HEK293 (cell line): ENCODE measurements at regions not wholly inside any gene's neighbourhood (a gene's known extent, or its start where the extent isn't known, plus 50 kb on each side); places are given as distances from the start of the nearest gene placed in this dataset.

ENCODE experiments used
- KLF16 ChIP-seq: fragments of 450-650 bp; formaldehyde crosslinking; IDR thresholded peaks from 2 replicates; pipeline ENCODE4 v1.5.1; 2017; ENCODE audit warnings: missing biosample characterization, missing genetic modification characterization
- MYNN ChIP-seq: fragments of 450-650 bp; formaldehyde crosslinking; IDR thresholded peaks from 2 replicates; pipeline ENCODE4 v1.5.1; 2016; ENCODE audit warnings: missing biosample characterization, missing genetic modification characterization, borderline replicate concordance
- ZBTB7A ChIP-seq: fragments of 450-650 bp; formaldehyde crosslinking; IDR thresholded peaks from 2 replicates; pipeline ENCODE4 v1.5.1; 2016; ENCODE audit warnings: low read depth, missing biosample characterization, missing genetic modification characterization
- ZNF114 ChIP-seq: fragments of 450-650 bp; formaldehyde crosslinking; IDR thresholded peaks from 2 replicates; pipeline ENCODE4 v1.5.0; 2017; ENCODE audit warnings: missing biosample characterization, missing genetic modification characterization
- ZNF140 ChIP-seq: fragments of 450-650 bp; formaldehyde crosslinking; IDR thresholded peaks from 2 replicates; pipeline ENCODE4 v1.5.1; 2016; ENCODE audit warnings: missing biosample characterization, missing genetic modification characterization
- ZNF629 ChIP-seq: fragments of 450-650 bp; formaldehyde crosslinking; IDR thresholded peaks from 2 replicates; pipeline ENCODE4 v1.5.1; 2017; ENCODE audit warnings: missing biosample characterization, missing genetic modification characterization
- ZNF660 ChIP-seq: fragments of 450-650 bp; IDR thresholded peaks from 2 replicates; pipeline ENCODE4 v1.5.1; 2018; ENCODE audit warnings: missing biosample characterization, mild to moderate bottlenecking, missing genetic modification characterization
- ZNF830 ChIP-seq: fragments of 450-650 bp; IDR thresholded peaks from 2 replicates; pipeline ENCODE4 v1.5.0; 2018; ENCODE audit warnings: missing biosample characterization, missing genetic modification characterization, low read depth, mild to moderate bottlenecking, moderate library complexity
- TF ChIP-seq, protein P1 (sequence below): fragments of 450-650 bp; formaldehyde crosslinking; IDR thresholded peaks from 2 replicates; pipeline ENCODE4 v1.5.1; 2016; ENCODE audit warnings: missing biosample characterization, missing genetic modification characterization
- TF ChIP-seq, protein P2 (sequence below): fragments of 450-650 bp; formaldehyde crosslinking; IDR thresholded peaks from 2 replicates; pipeline ENCODE4 v1.5.1; 2016; ENCODE audit warnings: missing biosample characterization, missing genetic modification characterization, borderline replicate concordance
- TF ChIP-seq, protein P3 (sequence below): fragments of 450-650 bp; formaldehyde crosslinking; IDR thresholded peaks from 2 replicates; pipeline ENCODE4 v1.5.1; 2016; ENCODE audit warnings: missing biosample characterization, missing genetic modification characterization

DNA sequence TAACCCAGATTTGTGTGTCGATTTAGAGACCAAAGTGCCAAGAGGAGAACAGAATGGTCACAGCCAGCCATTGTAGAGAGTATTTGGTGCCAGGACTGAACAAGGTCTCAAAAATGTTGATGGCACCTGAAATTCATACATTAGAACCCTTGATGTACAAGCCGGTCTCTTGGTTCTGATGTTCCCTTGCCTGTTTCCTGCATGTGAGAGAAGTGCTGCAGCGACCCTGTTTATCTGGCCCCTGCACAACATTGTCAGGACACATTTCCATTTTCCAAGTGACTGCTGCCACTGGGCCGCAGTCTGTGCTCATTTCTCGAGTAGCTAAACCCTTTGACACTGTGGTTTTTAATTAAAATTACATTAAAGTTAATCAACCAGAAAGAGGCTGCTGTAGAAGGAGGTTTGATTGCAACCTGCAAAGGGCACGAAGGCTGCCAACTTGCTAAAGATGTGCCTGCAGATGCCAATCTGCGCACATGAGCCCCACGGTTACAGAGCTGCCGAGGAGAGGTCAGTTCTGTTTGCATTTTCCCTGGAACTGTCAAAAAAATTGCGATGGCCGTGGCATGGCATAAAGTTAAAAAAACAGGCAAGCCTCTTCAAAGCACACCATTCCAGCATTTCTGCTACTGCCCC, 136.4 kb upstream of the CMC1 start:
- TF ChIP-seq ZNF629 (tag by site-specific recombination): no peak
- no peak for TF ChIP-seq ZNF140
- TF ChIP-seq, protein P1, sequence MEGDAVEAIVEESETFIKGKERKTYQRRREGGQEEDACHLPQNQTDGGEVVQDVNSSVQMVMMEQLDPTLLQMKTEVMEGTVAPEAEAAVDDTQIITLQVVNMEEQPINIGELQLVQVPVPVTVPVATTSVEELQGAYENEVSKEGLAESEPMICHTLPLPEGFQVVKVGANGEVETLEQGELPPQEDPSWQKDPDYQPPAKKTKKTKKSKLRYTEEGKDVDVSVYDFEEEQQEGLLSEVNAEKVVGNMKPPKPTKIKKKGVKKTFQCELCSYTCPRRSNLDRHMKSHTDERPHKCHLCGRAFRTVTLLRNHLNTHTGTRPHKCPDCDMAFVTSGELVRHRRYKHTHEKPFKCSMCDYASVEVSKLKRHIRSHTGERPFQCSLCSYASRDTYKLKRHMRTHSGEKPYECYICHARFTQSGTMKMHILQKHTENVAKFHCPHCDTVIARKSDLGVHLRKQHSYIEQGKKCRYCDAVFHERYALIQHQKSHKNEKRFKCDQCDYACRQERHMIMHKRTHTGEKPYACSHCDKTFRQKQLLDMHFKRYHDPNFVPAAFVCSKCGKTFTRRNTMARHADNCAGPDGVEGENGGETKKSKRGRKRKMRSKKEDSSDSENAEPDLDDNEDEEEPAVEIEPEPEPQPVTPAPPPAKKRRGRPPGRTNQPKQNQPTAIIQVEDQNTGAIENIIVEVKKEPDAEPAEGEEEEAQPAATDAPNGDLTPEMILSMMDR (tag by site-specific recombination): no peak
- TF ChIP-seq ZNF660 (tag by site-specific recombination): no peak
- no peak for TF ChIP-seq ZBTB7A (tag by site-specific recombination)
- TF ChIP-seq ZNF830 (tag by site-specific recombination): no peak
- TF ChIP-seq, protein P2, sequence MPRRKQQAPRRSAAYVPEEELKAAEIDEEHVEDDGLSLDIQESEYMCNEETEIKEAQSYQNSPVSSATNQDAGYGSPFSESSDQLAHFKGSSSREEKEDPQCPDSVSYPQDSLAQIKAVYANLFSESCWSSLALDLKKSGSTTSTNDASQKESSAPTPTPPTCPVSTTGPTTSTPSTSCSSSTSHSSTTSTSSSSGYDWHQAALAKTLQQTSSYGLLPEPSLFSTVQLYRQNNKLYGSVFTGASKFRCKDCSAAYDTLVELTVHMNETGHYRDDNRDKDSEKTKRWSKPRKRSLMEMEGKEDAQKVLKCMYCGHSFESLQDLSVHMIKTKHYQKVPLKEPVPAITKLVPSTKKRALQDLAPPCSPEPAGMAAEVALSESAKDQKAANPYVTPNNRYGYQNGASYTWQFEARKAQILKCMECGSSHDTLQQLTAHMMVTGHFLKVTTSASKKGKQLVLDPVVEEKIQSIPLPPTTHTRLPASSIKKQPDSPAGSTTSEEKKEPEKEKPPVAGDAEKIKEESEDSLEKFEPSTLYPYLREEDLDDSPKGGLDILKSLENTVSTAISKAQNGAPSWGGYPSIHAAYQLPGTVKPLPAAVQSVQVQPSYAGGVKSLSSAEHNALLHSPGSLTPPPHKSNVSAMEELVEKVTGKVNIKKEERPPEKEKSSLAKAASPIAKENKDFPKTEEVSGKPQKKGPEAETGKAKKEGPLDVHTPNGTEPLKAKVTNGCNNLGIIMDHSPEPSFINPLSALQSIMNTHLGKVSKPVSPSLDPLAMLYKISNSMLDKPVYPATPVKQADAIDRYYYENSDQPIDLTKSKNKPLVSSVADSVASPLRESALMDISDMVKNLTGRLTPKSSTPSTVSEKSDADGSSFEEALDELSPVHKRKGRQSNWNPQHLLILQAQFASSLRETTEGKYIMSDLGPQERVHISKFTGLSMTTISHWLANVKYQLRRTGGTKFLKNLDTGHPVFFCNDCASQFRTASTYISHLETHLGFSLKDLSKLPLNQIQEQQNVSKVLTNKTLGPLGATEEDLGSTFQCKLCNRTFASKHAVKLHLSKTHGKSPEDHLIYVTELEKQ (tag by site-specific recombination): no peak
- TF ChIP-seq ZNF114 (tag by site-specific recombination): no peak
- TF ChIP-seq, protein P3, sequence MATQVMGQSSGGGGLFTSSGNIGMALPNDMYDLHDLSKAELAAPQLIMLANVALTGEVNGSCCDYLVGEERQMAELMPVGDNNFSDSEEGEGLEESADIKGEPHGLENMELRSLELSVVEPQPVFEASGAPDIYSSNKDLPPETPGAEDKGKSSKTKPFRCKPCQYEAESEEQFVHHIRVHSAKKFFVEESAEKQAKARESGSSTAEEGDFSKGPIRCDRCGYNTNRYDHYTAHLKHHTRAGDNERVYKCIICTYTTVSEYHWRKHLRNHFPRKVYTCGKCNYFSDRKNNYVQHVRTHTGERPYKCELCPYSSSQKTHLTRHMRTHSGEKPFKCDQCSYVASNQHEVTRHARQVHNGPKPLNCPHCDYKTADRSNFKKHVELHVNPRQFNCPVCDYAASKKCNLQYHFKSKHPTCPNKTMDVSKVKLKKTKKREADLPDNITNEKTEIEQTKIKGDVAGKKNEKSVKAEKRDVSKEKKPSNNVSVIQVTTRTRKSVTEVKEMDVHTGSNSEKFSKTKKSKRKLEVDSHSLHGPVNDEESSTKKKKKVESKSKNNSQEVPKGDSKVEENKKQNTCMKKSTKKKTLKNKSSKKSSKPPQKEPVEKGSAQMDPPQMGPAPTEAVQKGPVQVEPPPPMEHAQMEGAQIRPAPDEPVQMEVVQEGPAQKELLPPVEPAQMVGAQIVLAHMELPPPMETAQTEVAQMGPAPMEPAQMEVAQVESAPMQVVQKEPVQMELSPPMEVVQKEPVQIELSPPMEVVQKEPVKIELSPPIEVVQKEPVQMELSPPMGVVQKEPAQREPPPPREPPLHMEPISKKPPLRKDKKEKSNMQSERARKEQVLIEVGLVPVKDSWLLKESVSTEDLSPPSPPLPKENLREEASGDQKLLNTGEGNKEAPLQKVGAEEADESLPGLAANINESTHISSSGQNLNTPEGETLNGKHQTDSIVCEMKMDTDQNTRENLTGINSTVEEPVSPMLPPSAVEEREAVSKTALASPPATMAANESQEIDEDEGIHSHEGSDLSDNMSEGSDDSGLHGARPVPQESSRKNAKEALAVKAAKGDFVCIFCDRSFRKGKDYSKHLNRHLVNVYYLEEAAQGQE (tag by site-specific recombination): no peak
- no peak for TF ChIP-seq MYNN (tag by site-specific recombination)
- no peak for TF ChIP-seq KLF16
